Stimulated activated CD4-positive, alpha-beta T cell treated with anti-CD3 and anti-CD28 coated beads, Interleukin-2, amount 100 ng/mL, for 24 hours (primary cell): ENCODE measurements at regions not wholly inside any gene's neighbourhood (a gene's known extent, or its start where the extent isn't known, plus 50 kb on each side); places are given as distances from the start of the nearest gene placed in this dataset.

Experiments used
- DNase-seq, 2 donors: peaks; one replicate each; pipeline ENCODE4 v3.0.0-alpha.2; 2020

- no peak for DNase-seq
These were observed 1434.0 kb upstream of the LRRTM3 start for GRCh38 chr10:65491799-65492198.

DNA sequence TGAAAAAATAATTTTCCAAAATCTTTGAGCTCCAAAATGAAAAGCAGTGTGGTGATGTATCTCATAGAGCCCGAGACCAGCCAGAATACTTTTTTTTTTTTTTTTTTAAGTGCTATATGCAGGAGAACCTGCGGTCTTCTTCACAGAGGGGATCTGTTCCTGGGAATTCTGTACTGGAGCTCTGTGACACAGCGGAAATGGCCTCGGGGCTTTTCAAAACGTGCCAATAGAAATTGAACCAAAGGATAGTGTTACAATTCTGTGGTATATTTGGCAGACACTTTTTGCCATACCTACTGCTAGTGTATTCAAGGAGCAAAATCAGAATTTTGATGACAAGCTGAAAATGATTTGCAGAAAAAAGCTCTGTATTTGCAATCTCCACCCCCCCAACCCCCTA is 1429.3 kb upstream of the LRRTM3 start:
- no peak for DNase-seq

DNA sequence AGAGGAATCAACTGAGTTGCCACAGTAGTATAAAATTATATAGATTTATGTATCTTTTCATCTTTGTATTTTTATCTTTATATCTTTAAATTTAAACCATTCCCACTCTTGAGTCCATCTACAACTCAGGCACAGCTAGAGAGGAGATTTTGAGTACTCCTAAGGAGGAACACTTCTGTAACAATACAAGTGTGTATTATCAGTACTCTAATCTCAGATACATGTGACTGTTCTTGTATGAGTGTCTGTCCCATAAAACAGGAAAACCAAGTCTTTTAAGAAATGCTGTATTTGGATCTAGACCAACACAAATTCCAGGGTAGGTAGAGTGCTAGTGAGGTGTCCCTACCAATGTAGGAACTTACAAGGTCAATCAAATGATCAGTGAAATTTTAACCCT is 1428.0 kb upstream of the LRRTM3 start:
- no peak for DNase-seq

DNA sequence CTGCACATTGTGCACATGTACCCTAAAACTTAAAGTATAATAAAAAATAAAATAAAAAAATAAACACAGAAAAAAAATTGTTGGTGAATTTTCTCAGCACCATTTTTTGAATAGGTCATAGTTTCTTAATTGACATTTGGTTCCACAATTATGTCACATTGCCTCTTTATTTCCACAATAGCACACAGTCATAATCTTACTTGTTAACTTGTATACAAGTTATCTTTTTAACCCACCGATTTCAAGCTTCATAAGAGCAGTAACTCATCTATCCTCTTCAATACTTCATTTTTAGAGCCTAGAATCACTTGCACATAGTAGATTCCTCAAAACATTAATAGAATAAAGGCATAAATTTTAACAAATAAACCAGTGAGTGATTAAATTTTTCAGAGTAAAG is 1425.1 kb upstream of the LRRTM3 start:
- no peak for DNase-seq

DNA sequence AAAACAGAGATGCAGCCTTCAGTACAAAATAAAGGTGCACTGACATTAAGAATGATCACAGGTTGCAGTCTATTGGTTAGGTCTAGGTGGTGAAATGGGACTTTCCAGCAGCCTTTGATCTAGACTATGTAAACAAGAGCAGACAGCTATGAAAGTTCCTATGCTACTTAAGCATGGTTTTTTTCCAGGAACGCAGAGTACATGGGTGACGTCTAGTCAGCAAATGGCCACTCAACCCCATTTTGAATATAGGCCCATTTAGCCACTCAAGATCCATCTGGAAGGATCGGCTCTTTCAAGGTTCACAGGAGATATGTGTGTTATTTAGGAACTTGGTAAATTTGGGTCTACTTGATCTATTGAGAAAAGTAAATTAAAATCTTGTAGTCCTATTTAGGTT is 1424.6 kb upstream of the LRRTM3 start:
- DNase-seq, result no peak

- no peak for DNase-seq
These were observed 1407.5 kb upstream of the LRRTM3 start for GRCh38 chr10:65518379-65518778.

DNA sequence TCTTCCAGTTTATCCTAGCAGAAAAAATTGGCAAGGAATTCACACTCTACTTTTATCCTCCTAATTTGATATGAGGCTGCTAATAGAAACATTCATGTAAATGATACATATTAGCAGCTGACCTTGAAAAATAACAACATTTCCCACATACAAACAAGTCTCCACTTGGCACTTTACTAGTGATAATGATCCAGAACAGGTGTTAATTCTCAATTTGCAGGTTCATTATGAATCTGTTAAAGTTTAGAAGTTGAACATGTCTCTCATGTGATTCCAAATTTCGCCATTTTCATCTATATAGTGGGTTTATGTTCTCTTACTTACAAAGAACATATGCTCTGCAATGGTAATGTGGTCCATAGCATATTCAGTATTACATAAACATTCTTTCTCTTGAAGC is 1396.8 kb upstream of the LRRTM3 start:
- no peak for DNase-seq

GRCh38 chr10:65531545-65531944 is 1394.3 kb upstream of the LRRTM3 start:
- no peak for DNase-seq

- no peak for DNase-seq
These were observed 1391.1 kb upstream of the LRRTM3 start for GRCh38 chr10:65534771-65535170.

GRCh38 chr10:65544756-65545155 is 1381.1 kb upstream of the LRRTM3 start:
- no peak for DNase-seq

- no peak for DNase-seq
These were observed 1377.8 kb upstream of the LRRTM3 start for GRCh38 chr10:65548001-65548400.

GRCh38 chr10:65550761-65551160 is 1375.1 kb upstream of the LRRTM3 start:
- DNase-seq, result no peak

DNA sequence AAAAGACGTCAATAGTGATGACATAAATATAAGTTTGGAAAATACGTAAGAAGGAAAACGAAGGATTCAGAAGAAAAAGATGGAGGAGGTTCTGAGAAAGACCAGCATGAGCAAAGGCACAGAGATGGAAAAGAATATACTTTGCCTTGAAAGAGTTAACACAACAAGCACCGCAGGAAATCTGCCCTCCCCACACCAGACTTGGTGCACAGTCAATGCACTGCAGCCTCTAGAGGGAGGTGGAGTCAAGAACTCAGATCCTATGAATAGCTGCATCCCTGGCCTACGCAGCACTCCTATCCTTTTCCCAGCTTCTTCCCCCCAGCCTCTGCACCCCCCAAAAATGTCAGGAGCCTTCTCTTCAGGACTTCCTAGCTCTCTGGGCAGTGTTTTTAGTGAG is 1370.6 kb upstream of the LRRTM3 start:
- DNase-seq, result no peak

DNA sequence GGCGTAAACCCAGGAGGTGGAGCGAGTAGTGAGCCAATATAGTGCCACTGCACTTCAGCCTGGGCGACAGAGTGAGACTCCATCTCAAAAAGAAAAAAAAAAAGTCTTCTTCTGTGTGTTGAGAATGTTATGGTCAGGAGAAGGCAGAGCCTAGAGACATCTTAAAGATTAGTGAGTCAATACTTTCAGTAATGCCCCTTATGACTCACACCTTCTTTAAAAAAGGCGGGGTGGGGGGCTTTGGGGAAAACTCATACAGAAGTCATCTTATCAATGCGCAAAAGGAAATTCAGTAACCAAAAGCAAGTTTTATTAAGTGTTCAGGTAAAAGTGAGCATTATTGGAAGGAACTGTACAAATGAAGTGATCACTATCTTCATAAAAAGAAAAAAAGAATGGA is 1369.8 kb upstream of the LRRTM3 start:
- no peak for DNase-seq

DNA sequence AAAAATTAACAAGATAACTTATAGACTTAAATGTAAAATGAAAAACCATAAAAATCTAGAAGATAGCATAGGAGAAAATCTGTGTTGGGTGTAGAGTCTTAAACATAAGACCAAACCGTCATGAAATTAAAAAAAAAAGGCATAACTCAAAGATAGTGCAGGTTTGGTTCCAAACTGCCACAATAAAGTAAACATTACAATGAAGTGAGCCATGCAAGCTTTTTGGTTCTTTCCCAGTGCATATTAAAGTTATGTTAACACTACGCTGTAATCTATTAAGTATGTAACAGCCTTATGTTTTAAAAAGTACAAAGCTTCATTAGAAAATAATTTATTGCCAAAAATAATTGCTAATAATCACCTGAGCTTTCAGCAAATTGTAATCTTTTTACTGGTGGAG is 1366.5 kb upstream of the LRRTM3 start:
- no peak for DNase-seq

GRCh38 chr10:65565246-65565645 is 1360.6 kb upstream of the LRRTM3 start:
- no peak for DNase-seq

- no peak for DNase-seq
These were observed 1358.9 kb upstream of the LRRTM3 start for GRCh38 chr10:65566906-65567305.

GRCh38 chr10:65570143-65571010 is 1355.5 kb upstream of the LRRTM3 start:
- no peak for DNase-seq

DNA sequence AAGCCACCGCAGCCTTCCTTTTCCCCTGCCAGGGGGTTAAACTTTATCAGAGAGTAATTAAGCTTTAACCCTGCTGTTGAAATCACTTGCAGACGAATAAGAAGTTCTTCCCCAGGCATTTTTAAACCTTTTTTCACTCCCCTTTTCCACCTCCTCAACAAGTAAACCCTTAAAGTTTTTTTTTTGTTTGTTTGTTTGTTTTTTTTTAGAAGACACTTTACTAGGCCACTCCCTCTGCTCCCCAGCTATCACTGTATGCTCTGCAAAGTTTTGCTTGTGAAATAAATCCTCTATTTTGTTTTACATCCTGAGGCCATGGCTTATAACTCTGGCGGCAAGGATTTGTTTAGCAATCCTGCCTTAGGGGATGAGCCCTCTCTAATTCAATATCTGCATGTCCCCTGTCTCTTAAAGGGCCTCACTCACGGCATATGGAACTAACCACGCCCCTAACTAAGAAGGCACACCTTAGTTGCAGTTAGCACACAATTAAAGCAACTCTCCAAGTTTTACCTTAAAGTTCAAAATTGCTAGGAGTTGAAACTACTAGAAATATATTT is 1354.7 kb upstream of the LRRTM3 start:
- no peak for DNase-seq

GRCh38 chr10:65581426-65582026 is 1344.3 kb upstream of the LRRTM3 start:
- no peak for DNase-seq

- DNase-seq, result no peak
These were observed 1323.5 kb upstream of the LRRTM3 start for GRCh38 chr10:65602182-65602865.

DNA sequence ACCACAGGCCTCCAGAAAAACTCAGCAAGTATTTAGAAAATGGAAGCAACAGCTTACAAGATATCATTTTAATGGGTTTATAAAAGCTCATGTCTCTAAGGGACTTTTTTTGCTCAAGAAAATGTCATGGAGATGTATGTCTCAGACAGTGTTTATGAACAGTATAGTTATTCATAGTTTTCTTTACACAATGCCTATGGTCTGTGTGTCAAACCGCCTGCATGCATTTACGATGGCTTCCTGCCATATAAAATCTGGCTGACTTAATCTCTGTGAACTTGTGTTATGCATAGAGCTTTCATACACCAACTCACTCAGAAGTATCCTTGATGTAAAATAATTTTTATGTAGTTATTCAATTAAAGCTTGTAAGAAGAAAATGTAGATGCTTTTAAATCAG is 1314.2 kb upstream of the LRRTM3 start:
- no peak for DNase-seq

- DNase-seq, result no peak
These were observed 1310.8 kb upstream of the LRRTM3 start for GRCh38 chr10:65614956-65615565.
